K562 (cell line): ENCODE measurements at regions not wholly inside any gene's neighbourhood (a gene's known extent, or its start where the extent isn't known, plus 50 kb on each side); places are given as distances from the start of the nearest gene placed in this dataset.

ENCODE experiments used
- ATAC-seq: fragments of 200-7000 bp; cut with Tn5 transposase; 3 replicates; pipeline ENCODE4 v1.9.1; 2020; ENCODE audit warnings: moderate library complexity
- BruUV-seq: library from RNA; stranded (reverse); fragments of 400-500 nt; replicated peaks from 2 replicates; lab custom pipeline; 2021; lab: Mats Ljungman, UMichigan
- CTCF ChIA-PET: fragments of 300-600 bp; formaldehyde crosslinking; extraction: SDS; loops from one replicate; lab custom pipeline; 2021; ENCODE audit warnings: low intra/inter-chr PET ratio; lab: Yijun Ruan, JAX
- POLR2A ChIA-PET: fragments of 300-600, 350-650 bp; sonication (Branson Sonifier 250); formaldehyde crosslinking; extraction: SDS; loops from one replicate; lab custom pipeline; 2021; ENCODE audit warnings: antibody characterized with exemption, inconsistent platforms; lab: Yijun Ruan, JAX
- DNase-seq, 4 experiments: peaks; one replicate each; pipeline versions ENCODE4 v3.0.0 to v3.0.0-alpha.2; 2011 to 2018; ENCODE audit warnings: low spot score in 3 of 4, mixed read lengths in 3 of 4; ENCODE audit errors: extremely low read depth in 1 of 4
- FAIRE-seq: peaks from 2 replicates; lab custom pipeline; 2011; peaks lifted over from hg19 to GRCh38; lab: Jason Lieb, UNC
- H2AFZ ChIP-seq: 2 replicates; pipeline ENCODE4 v1.6.0; 2011; ENCODE audit warnings: low read depth, low read length, control low read depth, inconsistent platforms
- H3K27ac ChIP-seq: fragments of 200-600 bp; 3 replicates; pipeline ENCODE4 v1.8.0; 2011; ENCODE audit warnings: low read depth, mild to moderate bottlenecking, control low read depth, inconsistent platforms, low read length, moderate library complexity, mixed read lengths; ENCODE audit errors: extremely low read depth
- H3K27me3 ChIP-seq, 2 experiments: fragments of 300-600 bp in 1 of 2; 2 replicates in 1 of 2; 3 replicates in 1 of 2; pipeline versions ENCODE4 v1.6.0 to v1.8.0; 2011; ENCODE audit warnings: inconsistent platforms in 2 of 2, low read length in 2 of 2, mild to moderate bottlenecking in 1 of 2, mixed read lengths in 1 of 2, moderate library complexity in 1 of 2; ENCODE audit not compliant: control insufficient read depth in 2 of 2, insufficient read depth in 2 of 2
- H3K36me3 ChIP-seq: fragments of 300-600 bp; 3 replicates; pipeline ENCODE4 v1.8.0; 2011; ENCODE audit warnings: mild to moderate bottlenecking, low read length, inconsistent platforms; ENCODE audit not compliant: control insufficient read depth, insufficient read depth
- H3K4me1 ChIP-seq, 2 experiments: fragments of 200-600 bp in 1 of 2; replicated peaks in 1 of 2; 2 replicates in 1 of 2; 3 replicates in 1 of 2; pipeline versions ENCODE4 v1.5.1 to v1.8.0; 2011; ENCODE audit warnings: inconsistent platforms in 2 of 2, low read length in 2 of 2, mild to moderate bottlenecking in 1 of 2, mixed read lengths in 1 of 2, moderate library complexity in 1 of 2; ENCODE audit not compliant: control insufficient read depth in 2 of 2, insufficient read depth in 2 of 2
- H3K4me2 ChIP-seq: 2 replicates; pipeline ENCODE4 v1.6.1; 2011; ENCODE audit warnings: low read length, control low read depth, inconsistent platforms, mixed read lengths; ENCODE audit not compliant: insufficient read depth
- H3K4me3 ChIP-seq: fragments of 200-600 bp; sonication (generic), shearing (Covaris generic); 2 replicates; pipeline ENCODE4 v1.5.1; 2016; ENCODE audit warnings: control low read depth, inconsistent platforms
- H3K79me2 ChIP-seq: fragments of 200-600 bp; 3 replicates; pipeline ENCODE4 v1.8.0; 2011; ENCODE audit warnings: low read length, inconsistent platforms; ENCODE audit not compliant: control insufficient read depth, insufficient read depth
- H3K9ac ChIP-seq, 2 experiments: 2 replicates each; pipeline versions ENCODE4 v1.6.0 to v1.6.1; 2011; ENCODE audit warnings: low read depth in 2 of 2, low read length in 2 of 2, control low read depth in 1 of 2, inconsistent platforms in 1 of 2, mild to moderate bottlenecking in 1 of 2, mixed read lengths in 1 of 2; ENCODE audit not compliant: insufficient read depth in 1 of 2
- H3K9me1 ChIP-seq: one replicate; pipeline ENCODE4 v1.6.0; 2011; ENCODE audit warnings: inconsistent platforms, mild to moderate bottlenecking, low read length, moderate library complexity; ENCODE audit not compliant: control insufficient read depth, insufficient read depth
- H3K9me3 ChIP-seq: replicated peaks from 2 replicates; pipeline ENCODE4 v1.5.1; 2011; ENCODE audit warnings: low read depth, low read length, inconsistent platforms; ENCODE audit not compliant: control insufficient read depth, insufficient read depth
- H4K20me1 ChIP-seq: replicated peaks from 2 replicates; pipeline ENCODE4 v1.6.1; 2011; ENCODE audit warnings: low read length, inconsistent platforms, mixed read lengths; ENCODE audit not compliant: control insufficient read depth, insufficient read depth
- PPARD ChIP-seq: fragments of 250-450 bp; sonication (Bioruptor Pico); IDR thresholded peaks from 2 replicates; pipeline ENCODE4 v1.8.0; 2022; ENCODE audit warnings: inconsistent platforms, mild to moderate bottlenecking, moderate library complexity
- ZBTB40 ChIP-seq, 2 experiments: fragments of 450-650 bp in 1 of 2; sonication (generic) in 1 of 2; formaldehyde crosslinking in 1 of 2; IDR thresholded peaks; 2 replicates each; pipeline versions ENCODE4 v1.7.1 to v1.9.0; 2016 to 2022; ENCODE audit warnings: inconsistent platforms in 1 of 2, mild to moderate bottlenecking in 1 of 2, missing genetic modification reagents in 1 of 2
- ZNF143 ChIP-seq: sonication (generic); formaldehyde crosslinking; IDR thresholded peaks from 2 replicates; pipeline ENCODE4 v1.9.0; 2022; ENCODE audit warnings: mild to moderate bottlenecking, missing genetic modification reagents
- ZNF407 ChIP-seq: fragments of 450-650 bp; IDR thresholded peaks from 2 replicates; pipeline ENCODE4 v1.6.1; 2016; ENCODE audit warnings: low read depth
- WGBS: fragments of 100-300 bp; shearing (Covaris generic); methylation state at CpG from one replicate; pipeline ENCODE4 v1.1.6; 2016; ENCODE audit warnings: low coverage, mixed read lengths; ENCODE audit not compliant: insufficient coverage; ENCODE audit errors: missing lambda C conversion rate; 5-methylcytosine and 5-hydroxymethylcytosine counted together
- in situ Hi-C: fragments of 300-500 bp; cut with MboI; formaldehyde crosslinking; loops from 4 replicates; pipeline ENCODE4 v1.15.0; 2018; ENCODE audit warnings: inconsistent platforms, mixed read lengths
- intact Hi-C: fragments of 100-400 bp; cut with micrococcal nuclease; formaldehyde crosslinking; loops from 2 replicates; pipeline ENCODE4 v1.14.2; 2022

- no peak for FAIRE-seq
- intact Hi-C loops (no loop called here), in situ Hi-C loops (no loop called here)
- no peaks in the 10 kb centered on the region for H3K36me3 ChIP-seq
- no peak overlapping the region for H2AFZ ChIP-seq
- DNase-seq = no peak
- H3K79me2 ChIP-seq = no peaks in the 10 kb centered on the region
- 0% methylated on average over 6 of the region's 6 CpGs for WGBS
- no peaks in the 10 kb centered on the region for H4K20me1 ChIP-seq
- no peaks in the 10 kb centered on the region for H3K27me3 ChIP-seq
- no peak overlapping the region for H3K4me2 ChIP-seq
- H3K27ac ChIP-seq = no peak overlapping the region
- H3K4me3 ChIP-seq = no peak overlapping the region
- H3K4me1 ChIP-seq = no peaks in the 10 kb centered on the region
- H3K9ac ChIP-seq = no peak overlapping the region
- ChIA-PET CTCF (no interaction called here), POLR2A (no interaction called here)
- H3K9me1 ChIP-seq = no peaks in the 10 kb centered on the region
- no peak for ATAC-seq
- no TSS peak for BruUV-seq
- H3K9me3 ChIP-seq = no peaks in the 10 kb centered on the region; the same call in 1 of the 2 replicates
- no peak for TF ChIP-seq ZNF143
- no peak for TF ChIP-seq ZNF407
- TF ChIP-seq PPARD (CRISPR knock-in tag) = no peak
- TF ChIP-seq ZBTB40 (IDR thresholded peaks at IDR 0.05) = no peak
- no peak for TF ChIP-seq ZBTB40 (CRISPR knock-in tag; IDR thresholded peaks at IDR 0.05)
These were observed 988.4 kb upstream of the TENM3 start for GRCh38 chr4:181254771-181255170.
